ENCODE measurements at regions not wholly inside any gene's neighbourhood (a gene's known extent, or its start where the extent isn't known, plus 50 kb on each side); places are given as distances from the start of the nearest gene placed in this dataset.
A peak's percentile ranks its signal among the peaks of the same experiment; 100 is the strongest.

DNA sequence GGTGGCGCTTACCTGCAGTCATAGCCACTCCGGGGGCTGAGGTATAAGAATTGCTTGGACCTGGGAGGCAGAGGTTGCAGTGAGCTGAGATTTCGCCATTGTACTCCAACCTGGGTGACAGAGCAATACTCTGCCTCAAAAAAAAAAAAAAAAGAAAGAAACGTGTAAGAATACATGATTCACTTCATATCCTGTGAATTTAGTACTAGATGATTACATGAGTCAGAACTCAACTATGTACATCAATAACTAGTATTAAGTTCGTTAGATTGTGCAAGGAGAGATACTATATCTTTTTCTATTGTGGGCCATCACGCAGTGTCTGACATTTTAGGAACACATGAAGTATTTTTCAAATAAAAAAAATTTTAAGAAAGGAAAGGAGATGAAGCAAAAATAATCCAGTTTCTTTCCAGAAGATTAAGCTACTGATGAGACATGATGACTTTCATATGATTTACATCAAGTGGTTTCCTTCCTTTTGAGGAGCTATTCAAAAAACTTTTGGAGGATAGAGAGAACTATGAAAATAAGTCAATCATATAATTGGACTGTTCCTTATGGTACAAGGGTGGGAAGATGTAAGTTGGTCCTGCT, 64.7 kb upstream of the EXOC1L start:
- DNase-seq (ENCODE audit: low spot score), result peak; percentile 46

DNA sequence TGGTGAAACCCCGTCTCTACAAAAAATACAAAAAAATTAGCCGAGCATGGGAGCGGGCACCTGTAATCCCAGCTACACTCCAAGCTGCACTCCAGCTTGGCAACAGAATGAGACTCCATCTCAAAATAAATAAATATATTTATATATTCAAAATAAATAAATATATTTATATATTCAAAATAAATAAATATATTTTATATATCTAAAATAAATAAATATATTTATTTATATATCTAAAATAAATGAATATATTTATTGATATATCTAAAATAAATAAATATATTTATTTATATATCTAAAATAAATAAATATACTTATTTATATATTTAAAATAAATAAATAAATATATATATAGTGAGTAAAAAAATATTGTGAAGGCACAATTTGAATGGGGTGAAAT, 63.4 kb upstream of the EXOC1L start:
- DNase-seq (ENCODE audit: low spot score), result no peak

DNA sequence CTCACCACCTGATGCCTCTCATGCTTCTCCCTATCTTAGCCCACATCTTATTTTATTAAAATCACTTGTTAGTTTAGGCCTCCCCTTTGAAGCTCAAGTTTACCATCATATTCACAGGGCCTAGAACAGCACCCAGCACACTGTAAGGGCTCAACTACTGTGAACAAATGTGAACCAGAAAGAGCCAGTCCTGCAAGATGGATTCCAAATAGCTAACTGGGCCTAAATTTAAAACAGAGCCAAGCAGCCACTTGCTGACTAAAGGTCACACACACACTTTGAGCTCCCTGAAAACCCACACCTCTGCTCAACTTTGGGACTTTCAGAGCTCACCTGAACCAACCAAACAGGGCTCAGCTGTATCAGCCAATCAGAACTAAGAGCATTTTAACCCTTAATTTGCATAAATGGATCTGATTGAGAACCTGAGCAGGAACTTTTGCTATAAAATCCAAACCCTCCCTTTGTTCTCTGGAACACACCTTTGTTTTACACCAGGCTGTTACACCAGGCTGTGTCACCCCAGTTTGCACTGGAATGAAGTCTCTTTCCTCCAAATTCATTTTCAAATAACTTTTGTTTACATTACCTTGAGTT, 62.1 kb upstream of the EXOC1L start:
- DNase-seq (ENCODE audit: low spot score), result no peak

DNA sequence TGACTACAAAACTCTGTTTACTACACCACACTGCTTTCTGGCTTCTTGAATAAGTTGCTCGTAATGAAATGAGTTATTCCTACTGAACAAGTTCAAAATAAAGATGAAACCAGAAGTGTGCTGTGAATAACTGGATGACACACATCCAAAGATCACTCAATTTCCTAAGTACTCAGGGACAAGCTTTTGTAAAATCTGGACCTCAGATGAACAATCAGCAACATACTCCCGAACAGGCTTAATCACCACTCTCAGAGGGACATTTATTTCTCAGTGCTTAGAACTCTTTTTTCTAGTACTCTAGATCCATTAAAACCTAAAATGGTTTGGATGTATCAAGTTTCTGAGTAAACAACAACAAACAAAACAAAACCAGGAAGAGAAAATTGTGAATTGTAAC, 61.5 kb upstream of the EXOC1L start:
- DNase-seq (ENCODE audit: low spot score), result no peak

DNA sequence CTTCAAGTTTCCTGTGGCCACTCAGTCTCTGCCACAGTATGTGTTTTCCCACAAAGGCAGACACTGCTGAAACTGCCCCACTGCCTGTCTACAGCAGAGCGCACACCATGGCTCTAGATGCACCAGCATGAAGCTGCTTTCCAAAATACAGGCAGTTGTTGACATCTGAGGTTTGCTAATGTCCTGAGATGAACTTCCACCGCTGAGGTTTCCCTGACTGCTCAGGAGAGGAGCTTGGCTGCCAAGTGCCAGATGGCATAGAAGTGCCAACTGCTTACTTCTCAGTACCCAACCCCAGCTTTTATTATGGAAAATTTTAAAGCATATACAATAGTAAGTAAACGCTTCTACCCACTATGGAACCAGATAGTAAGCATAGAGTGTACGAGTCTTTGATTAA, 61.0 kb upstream of the EXOC1L start:
- DNase-seq (ENCODE audit: low spot score), result no peak

DNA sequence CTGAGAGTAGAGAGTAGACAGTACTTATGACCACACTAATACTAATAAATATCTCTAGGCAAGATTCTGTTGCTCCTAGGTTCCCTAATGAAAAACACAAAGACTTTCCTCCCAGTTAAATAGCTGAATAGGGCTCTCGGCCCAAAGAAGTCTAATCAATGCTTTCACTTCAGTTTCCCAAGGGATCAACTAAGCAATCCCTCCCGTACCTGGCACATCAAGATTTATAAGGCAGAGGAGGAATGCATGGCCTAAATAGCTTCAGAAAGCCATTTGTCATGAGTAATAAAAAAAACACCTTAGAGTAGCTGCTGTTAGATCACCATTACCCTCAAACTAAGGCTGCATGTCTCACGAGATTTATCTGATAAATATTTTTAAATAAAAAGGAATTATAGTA, 56.8 kb upstream of the EXOC1L start:
- no peak for DNase-seq (ENCODE audit: low spot score)

DNA sequence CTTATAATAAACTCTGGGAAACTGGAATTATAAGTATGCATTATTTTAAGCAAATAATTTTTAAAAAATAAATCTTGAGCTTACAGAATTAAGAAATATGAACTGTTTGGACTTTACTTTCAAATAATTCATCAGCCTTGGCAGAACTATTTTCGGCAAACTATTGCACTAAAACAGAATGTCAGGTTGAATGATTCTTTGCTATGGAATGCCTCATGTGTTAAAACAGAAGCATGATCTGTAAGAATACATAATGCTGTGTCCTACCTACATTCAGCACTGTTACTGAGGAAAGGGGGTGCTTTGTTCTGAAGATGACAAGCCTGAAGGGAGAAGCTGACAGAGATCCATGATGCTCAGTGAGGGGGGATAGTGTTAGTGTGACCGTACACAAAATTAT, 55.6 kb upstream of the EXOC1L start:
- DNase-seq (ENCODE audit: low spot score), result no peak

DNA sequence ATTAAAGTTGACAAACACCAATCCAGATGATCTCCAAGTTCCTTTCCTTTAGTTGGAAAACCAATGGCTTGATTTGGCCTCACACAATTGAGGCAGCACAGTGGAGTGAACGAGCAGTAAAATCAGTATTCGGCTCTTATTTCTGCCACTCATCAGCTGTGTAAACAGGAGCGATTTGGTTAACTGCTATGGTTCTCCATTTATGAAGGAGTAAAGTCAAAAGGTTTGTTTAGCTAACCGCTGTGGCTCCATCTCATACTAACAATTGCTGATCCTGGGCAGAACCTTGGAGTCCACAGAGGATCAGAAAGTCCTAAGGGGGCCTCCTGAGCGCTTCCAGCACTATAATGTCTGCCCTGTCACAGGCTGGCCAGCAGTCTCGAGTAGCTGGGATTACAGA, 54.5 kb upstream of the EXOC1L start:
- DNase-seq (ENCODE audit: low spot score), result no peak

DNA sequence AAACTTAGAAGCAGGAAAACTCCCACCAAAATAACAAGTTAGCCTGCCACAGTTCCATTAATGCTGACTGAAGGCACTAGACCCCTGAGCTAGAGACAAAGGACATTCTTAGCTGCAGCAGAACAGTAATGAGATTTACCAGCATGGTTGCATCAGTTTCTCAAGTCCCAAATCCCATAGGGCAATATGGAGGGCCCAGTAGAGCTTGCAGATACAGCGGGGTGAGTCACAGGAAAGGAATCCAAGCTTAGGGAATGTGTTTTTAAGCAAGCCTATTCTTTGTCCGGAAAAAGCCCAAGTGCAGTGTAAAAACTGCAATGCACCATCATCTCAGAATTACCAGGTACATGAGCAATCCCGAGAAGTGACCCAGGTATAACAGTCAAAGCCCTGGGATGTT, 51.3 kb upstream of the EXOC1L start:
- DNase-seq (ENCODE audit: low spot score), result peak; percentile 81
